ENCODE measurements at regions not wholly inside any gene's neighbourhood (a gene's known extent, or its start where the extent isn't known, plus 50 kb on each side); places are given as distances from the start of the nearest gene placed in this dataset.
"Not testable (repeated sequence)": the region's sequence is repeated elsewhere in the genome, so short reads cannot be mapped to it uniquely, and the experiment has no call there.

DNA sequence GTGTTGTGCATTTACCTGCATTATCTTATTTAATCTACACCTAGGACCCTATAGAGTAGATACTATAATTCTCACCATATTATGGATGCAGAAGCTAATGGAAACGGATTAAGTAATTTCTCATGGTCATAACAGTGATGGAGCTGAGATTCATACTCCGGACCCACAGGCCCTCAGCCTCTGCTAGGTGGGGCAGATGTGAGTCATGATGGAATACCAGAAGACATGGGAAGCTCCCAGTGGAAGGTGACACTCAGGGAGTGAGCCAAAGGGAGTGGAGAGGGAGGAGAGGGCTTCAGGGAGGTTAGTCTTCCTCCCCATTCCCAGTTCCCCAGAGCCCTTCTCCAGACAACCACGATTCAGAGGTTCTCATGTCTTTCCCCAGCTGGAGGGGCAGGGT is 65.2 kb upstream of the GPR6 start:
- Mint-ChIP-seq H3K4me1 (no peaks in the 10 kb centered on the region), H3K36me3 (ENCODE audit: low read depth) (no peaks in the 10 kb centered on the region), H3K27me3 (ENCODE audit: low read depth) (peaks cover 3% of the 10 kb centered on the region), H3K4me3 (no peak overlapping the region), H3K27ac (ENCODE audit: unreplicated experiment) (no peak overlapping the region), H3K9me3 (no peaks in the 10 kb centered on the region)
- no peak for DNase-seq (ENCODE audit: low read depth, low spot score)
- TF ChIP-seq, protein P1, sequence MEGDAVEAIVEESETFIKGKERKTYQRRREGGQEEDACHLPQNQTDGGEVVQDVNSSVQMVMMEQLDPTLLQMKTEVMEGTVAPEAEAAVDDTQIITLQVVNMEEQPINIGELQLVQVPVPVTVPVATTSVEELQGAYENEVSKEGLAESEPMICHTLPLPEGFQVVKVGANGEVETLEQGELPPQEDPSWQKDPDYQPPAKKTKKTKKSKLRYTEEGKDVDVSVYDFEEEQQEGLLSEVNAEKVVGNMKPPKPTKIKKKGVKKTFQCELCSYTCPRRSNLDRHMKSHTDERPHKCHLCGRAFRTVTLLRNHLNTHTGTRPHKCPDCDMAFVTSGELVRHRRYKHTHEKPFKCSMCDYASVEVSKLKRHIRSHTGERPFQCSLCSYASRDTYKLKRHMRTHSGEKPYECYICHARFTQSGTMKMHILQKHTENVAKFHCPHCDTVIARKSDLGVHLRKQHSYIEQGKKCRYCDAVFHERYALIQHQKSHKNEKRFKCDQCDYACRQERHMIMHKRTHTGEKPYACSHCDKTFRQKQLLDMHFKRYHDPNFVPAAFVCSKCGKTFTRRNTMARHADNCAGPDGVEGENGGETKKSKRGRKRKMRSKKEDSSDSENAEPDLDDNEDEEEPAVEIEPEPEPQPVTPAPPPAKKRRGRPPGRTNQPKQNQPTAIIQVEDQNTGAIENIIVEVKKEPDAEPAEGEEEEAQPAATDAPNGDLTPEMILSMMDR (conservative IDR thresholded peaks at IDR 0.05) = no peak

DNA sequence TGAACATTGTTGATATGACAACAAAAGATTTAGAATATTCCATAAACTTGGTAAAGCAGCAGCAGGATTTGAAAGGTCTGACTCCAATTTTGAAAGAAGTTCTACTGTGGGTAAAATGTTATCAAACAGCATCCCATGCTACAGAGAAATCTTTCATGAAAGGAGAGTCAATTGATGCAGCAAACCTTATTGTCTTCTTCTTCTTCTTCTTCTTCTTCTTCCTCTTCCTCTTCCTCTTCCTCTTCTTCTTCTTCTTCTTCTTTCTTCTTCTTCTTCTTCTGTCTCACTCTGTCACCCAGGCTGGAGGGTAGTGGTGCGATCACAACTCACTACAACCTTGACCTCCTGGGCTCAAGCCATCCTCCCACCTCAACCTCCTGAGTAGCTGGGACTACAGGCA is 62.4 kb upstream of the GPR6 start:
- not testable (repeated sequence) for H3K9me3 Mint-ChIP-seq; H3K4me1 Mint-ChIP-seq; DNase-seq (ENCODE audit: low read depth, low spot score); H3K36me3 Mint-ChIP-seq (ENCODE audit: low read depth); H3K27me3 Mint-ChIP-seq (ENCODE audit: low read depth); H3K27ac Mint-ChIP-seq (ENCODE audit: unreplicated experiment); H3K4me3 Mint-ChIP-seq

DNA sequence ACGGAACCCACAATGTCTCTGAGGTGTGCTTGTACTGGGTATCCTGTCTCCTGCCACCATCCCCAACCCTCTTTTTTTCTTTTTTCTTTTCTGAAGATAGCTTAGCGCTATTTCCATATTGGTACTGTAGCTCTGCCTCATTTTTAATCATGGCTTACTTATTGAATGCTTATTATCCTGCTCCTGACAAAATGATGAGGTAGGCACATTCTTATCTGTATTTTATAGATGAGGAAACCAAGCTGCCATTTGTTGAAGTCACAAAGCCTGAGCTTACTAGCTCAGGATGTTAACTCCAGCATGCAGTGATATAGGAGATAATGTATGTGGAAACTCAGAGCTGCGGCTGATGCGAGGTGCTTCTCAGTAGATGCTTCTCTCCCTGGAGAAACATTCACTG is 61.4 kb upstream of the GPR6 start:
- TF ChIP-seq, protein P1 (conservative IDR thresholded peaks at IDR 0.05) = no peak
- no peaks in the 10 kb centered on the region for H3K36me3 Mint-ChIP-seq (ENCODE audit: low read depth)
- no peak for DNase-seq (ENCODE audit: low read depth, low spot score)
- H3K27me3 Mint-ChIP-seq (ENCODE audit: low read depth) = peaks cover 4% of the 10 kb centered on the region
- no peak overlapping the region for H3K4me3 Mint-ChIP-seq
- H3K9me3 Mint-ChIP-seq = peaks cover 3% of the 10 kb centered on the region
- H3K4me1 Mint-ChIP-seq = no peaks in the 10 kb centered on the region
- no peak overlapping the region for H3K27ac Mint-ChIP-seq (ENCODE audit: unreplicated experiment)

DNA sequence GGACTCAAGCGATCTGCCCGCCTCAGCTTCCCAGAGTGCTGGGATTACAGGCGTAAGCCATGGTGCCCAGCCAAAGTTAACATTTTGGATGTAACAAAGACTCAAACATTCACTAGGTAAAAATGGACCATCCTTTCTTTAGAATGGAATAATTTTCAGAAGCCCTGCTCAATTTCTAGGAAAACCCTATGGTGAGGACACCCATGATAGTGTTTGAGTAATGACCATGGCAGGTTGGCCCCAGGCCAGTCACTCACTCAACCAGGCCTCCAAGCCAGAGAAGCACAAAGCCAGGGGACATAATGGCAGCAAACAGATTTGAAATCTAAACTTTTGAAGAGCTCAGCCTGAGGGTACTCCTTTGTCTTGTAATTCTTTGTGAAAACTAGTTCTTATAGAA is 59.9 kb upstream of the GPR6 start:
- TF ChIP-seq, protein P1 (conservative IDR thresholded peaks at IDR 0.05) = no peak
- H3K27ac Mint-ChIP-seq (ENCODE audit: unreplicated experiment) = no peak overlapping the region
- H3K27me3 Mint-ChIP-seq (ENCODE audit: low read depth) = peaks cover 6% of the 10 kb centered on the region
- no peaks in the 10 kb centered on the region for H3K36me3 Mint-ChIP-seq (ENCODE audit: low read depth)
- no peak overlapping the region for H3K4me3 Mint-ChIP-seq
- no peaks in the 10 kb centered on the region for H3K4me1 Mint-ChIP-seq
- H3K9me3 Mint-ChIP-seq = peaks cover 3% of the 10 kb centered on the region
- DNase-seq (ENCODE audit: low read depth, low spot score) = no peak

DNA sequence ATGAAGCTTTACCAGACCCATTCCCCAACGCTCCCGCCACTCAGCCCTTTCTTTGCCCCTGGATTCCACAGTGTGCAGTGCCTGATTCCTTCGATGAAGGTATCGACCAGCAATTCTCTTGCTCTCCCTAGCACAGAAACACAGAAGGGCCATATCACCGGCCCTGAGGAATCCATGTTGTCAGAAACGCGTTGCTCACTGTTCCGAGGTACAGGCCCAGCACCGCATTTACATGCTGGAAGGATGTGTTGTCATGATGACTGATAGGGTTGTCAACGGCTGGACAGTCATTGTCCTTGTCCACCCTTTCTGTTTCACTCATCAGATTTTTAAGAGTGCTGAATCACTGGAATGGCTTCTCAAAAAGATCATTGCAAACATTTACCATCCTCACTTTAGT is 57.2 kb upstream of the GPR6 start:
- Mint-ChIP-seq H3K9me3 (peaks cover 3% of the 10 kb centered on the region), H3K27me3 (ENCODE audit: low read depth) (peaks cover 10% of the 10 kb centered on the region), H3K36me3 (ENCODE audit: low read depth) (no peaks in the 10 kb centered on the region), H3K4me1 (no peaks in the 10 kb centered on the region), H3K27ac (ENCODE audit: unreplicated experiment) (no peak overlapping the region), H3K4me3 (no peak overlapping the region)
- TF ChIP-seq, protein P1 (conservative IDR thresholded peaks at IDR 0.05) = no peak
- no peak for DNase-seq (ENCODE audit: low read depth, low spot score)

DNA sequence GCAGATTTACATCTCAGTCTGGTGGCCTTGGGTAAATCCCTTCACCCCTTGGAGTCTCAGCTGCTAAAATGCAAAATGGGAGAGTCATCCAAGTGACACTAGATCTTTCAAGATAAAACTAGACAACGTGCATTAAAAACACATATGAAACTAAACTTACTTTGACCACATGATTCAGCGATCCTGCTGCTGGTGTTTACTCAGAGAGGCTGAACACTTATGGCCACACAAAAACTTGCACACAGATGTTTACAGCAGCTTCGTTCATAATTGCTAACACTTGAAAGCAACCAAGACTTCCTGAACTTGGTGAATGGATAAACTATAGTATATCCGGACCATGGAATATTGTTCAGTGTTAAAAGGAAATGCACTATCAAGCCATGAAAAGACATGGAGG is 55.3 kb upstream of the GPR6 start:
- no peak for DNase-seq (ENCODE audit: low read depth, low spot score)
- Mint-ChIP-seq H3K4me3 (no peak overlapping the region), H3K4me1 (no peaks in the 10 kb centered on the region), H3K27me3 (ENCODE audit: low read depth) (peaks cover 14% of the 10 kb centered on the region), H3K9me3 (peaks cover 3% of the 10 kb centered on the region), H3K36me3 (ENCODE audit: low read depth) (no peaks in the 10 kb centered on the region), H3K27ac (ENCODE audit: unreplicated experiment) (no peak overlapping the region)
- TF ChIP-seq, protein P1 (conservative IDR thresholded peaks at IDR 0.05) = no peak
